Aorta (tissue), 5 donors: ENCODE measurements at regions not wholly inside any gene's neighbourhood (a gene's known extent, or its start where the extent isn't known, plus 50 kb on each side); places are given as distances from the start of the nearest gene placed in this dataset.

ENCODE experiments used
- ATAC-seq: fragments of 200-7000 bp; cut with Tn5 transposase; one replicate; pipeline ENCODE4 v1.9.1; 2022; ENCODE audit warnings: moderate library complexity; ENCODE audit not compliant: low FRiP score
- DNase-seq, 2 donors: peaks; one replicate each; pipeline ENCODE4 v3.0.0-alpha.2; 2020
- H3K27ac ChIP-seq, 2 donors: one replicate each; pipeline ENCODE4 v1.5.1; 2013; ENCODE audit warnings: low read length in 2 of 2, mild to moderate bottlenecking in 2 of 2, moderate library complexity in 2 of 2, control low read depth in 1 of 2, inconsistent platforms in 1 of 2, low read depth in 1 of 2
- H3K27me3 ChIP-seq, 2 donors: one replicate each; pipeline ENCODE4 v1.6.1; 2013; ENCODE audit warnings: control low read depth in 1 of 2, low read length in 1 of 2, mild to moderate bottlenecking in 1 of 2, moderate library complexity in 1 of 2; ENCODE audit not compliant: insufficient read depth in 2 of 2, control insufficient read depth in 1 of 2
- H3K36me3 ChIP-seq, 2 donors: one replicate each; pipeline ENCODE4 v1.6.1; 2013; ENCODE audit warnings: control low read depth in 1 of 2, low read length in 1 of 2, mild to moderate bottlenecking in 1 of 2; ENCODE audit not compliant: insufficient read depth in 2 of 2, control insufficient read depth in 1 of 2
- H3K4me1 ChIP-seq, 2 donors: one replicate each; pipeline ENCODE4 v1.6.1; 2013; ENCODE audit warnings: low read length in 2 of 2, control low read depth in 1 of 2, mild to moderate bottlenecking in 1 of 2, moderate library complexity in 1 of 2; ENCODE audit not compliant: insufficient read depth in 2 of 2, control insufficient read depth in 1 of 2
- H3K4me3 ChIP-seq, 2 donors: one replicate each; pipeline ENCODE4 v1.5.1; 2013; ENCODE audit warnings: low read length in 2 of 2, control low read depth in 1 of 2, mild to moderate bottlenecking in 1 of 2
- H3K9me3 ChIP-seq: one replicate; pipeline ENCODE4 v1.6.1; 2013; ENCODE audit warnings: mild to moderate bottlenecking, low read length; ENCODE audit not compliant: control insufficient read depth
- WGBS, 2 donors: extraction: QIAGEN DNeasy Blood & Tissue Kit; methylation state at CpG; one replicate each; pipeline ENCODE4 v1.1.7; 2013; 5-methylcytosine and 5-hydroxymethylcytosine counted together
- intact Hi-C, 2 donors: fragments of 100-400 bp; cut with DNase I; formaldehyde crosslinking; loops; one replicate each; pipeline versions ENCODE4 v1.14.2 to v1.15.0; 2022
- donor health status: healthy with polysubstance abuse.
- donor health status: Bipolar disorder and iron deficiency.
- donor health status: DM: no; HTN: no; CAD: no.
- donor health status: DM: no; HTN: no; CAD: no.
- donor health status: DM: yes; HTN: yes; CAD: no.

DNA sequence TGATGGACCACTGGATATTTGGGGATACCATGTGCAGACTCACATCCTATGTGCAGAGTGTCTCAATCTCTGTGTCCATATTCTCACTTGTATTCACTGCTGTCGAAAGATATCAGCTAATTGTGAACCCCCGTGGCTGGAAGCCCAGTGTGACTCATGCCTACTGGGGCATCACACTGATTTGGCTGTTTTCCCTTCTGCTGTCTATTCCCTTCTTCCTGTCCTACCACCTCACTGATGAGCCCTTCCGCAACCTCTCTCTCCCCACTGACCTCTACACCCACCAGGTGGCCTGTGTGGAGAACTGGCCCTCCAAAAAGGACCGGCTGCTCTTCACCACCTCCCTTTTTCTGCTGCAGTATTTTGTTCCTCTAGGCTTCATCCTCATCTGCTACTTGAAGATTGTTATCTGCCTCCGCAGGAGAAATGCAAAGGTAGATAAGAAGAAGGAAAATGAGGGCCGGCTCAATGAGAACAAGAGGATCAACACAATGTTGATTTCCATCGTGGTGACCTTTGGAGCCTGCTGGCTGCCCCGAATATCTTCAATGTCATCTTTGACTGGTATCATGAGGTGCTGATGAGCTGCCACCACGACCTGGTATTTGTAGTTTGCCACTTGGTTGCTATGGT is 54.5 kb upstream of the HNRNPA0 start:
- Histone ChIP-seq H3K9me3 (no peaks in the 10 kb centered on the region), H3K4me1 (no peaks in the 10 kb centered on the region), H3K27me3 (no peaks in the 10 kb centered on the region), H3K4me3 (no peak overlapping the region), H3K27ac (no peak overlapping the region), H3K36me3 (no peaks in the 10 kb centered on the region)
- no peak for DNase-seq
- WGBS, 2 donors, result 81 to 85% methylated on average over 9 of the region's 9 CpGs
- ATAC-seq, result no peak
- intact Hi-C loops, result no loop called here

DNA sequence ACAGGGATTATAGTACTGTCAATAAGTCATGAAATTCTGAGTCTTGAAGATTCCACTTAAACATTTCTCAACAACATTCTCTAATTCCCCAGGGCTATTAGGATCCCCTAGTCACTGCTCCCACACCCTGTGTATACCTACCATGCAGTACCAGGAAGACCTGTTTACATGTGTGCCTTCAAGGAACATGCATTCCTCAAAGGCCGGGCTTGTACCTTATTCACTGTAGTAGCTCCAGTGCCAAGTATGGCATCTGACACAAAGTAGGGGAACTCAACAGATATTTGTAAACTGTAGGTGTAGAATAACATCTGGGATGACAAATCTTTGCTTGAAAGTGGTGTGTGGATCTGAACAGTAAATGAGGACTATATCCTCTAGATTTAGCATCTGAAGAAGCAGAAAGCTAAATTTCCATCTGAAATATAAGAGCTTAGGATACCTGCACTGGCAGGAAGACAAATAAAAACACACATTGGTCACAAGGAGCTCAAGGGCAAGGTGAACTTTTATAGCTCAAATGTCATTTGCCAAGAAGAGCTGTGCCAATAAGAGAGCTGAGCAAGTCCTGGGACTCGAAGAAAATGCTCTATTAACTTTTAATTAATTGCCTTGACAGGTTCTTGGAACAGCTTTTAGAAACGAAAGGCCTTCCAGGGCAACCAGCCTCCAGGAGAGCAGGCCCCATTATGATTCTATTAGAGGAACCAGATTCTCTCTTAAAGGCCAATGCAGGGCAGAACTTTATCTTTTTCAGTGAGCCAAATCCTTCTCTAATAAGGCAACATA is 52.3 kb upstream of the MYOT start:
- H3K27ac ChIP-seq, result peak overlapping the region in 1 of 2 donors; percentile 30
- no peaks in the 10 kb centered on the region for H3K9me3 ChIP-seq
- WGBS, 2 donors, result 24 to 25% methylated on average over 3 of the region's 3 CpGs
- no peaks in the 10 kb centered on the region for H3K27me3 ChIP-seq
- no peaks in the 10 kb centered on the region for H3K36me3 ChIP-seq
- peaks cover 0 to 4% of the 10 kb centered on the region in 2 donors for H3K4me1 ChIP-seq
- ATAC-seq (peak; percentile 65), DNase-seq (no peak)
- no peak overlapping the region for H3K4me3 ChIP-seq
- intact Hi-C loops, result no loop called here
